Coronary artery (tissue), 2 donors: ENCODE measurements at regions not wholly inside any gene's neighbourhood (a gene's known extent, or its start where the extent isn't known, plus 50 kb on each side); places are given as distances from the start of the nearest gene placed in this dataset.

Source experiments
- DNase-seq: peaks from one replicate; pipeline ENCODE4 v3.0.0-alpha.2; 2017; ENCODE audit warnings: low spot score
- H3K27ac ChIP-seq, 2 donors: fragments of 200-600 bp; sonication (generic); one replicate each; pipeline ENCODE4 v1.5.1; 2016 to 2019
- H3K4me3 ChIP-seq: fragments of 200-600 bp; sonication (generic); 2 replicates; pipeline ENCODE4 v1.5.1; 2016; ENCODE audit warnings: mild to moderate bottlenecking, moderate library complexity
- CTCF ChIP-seq: fragments of 200-600 bp; sonication (generic); IDR thresholded peaks from one replicate; pipeline ENCODE4 v1.5.1; 2019; ENCODE audit warnings: antibody characterized with exemption

GRCh38 chr2:238963161-238963970 is 115.5 kb downstream of the TWIST2 start:
- Histone ChIP-seq H3K27ac (no peak overlapping the region), H3K4me3 (no peak overlapping the region)
- no peak for TF ChIP-seq CTCF
- DNase-seq = no peak

GRCh38 chr2:238963971-238964328 is 116.1 kb downstream of the TWIST2 start:
- no peak overlapping the region for H3K4me3 ChIP-seq
- TF ChIP-seq CTCF = no peak
- H3K27ac ChIP-seq = no peak overlapping the region
- DNase-seq = no peak

GRCh38 chr2:238964544-238965067 is 116.7 kb downstream of the TWIST2 start:
- H3K27ac ChIP-seq = no peak overlapping the region
- no peak for DNase-seq
- TF ChIP-seq CTCF = no peak
- no peak overlapping the region for H3K4me3 ChIP-seq

- Histone ChIP-seq H3K27ac (no peak overlapping the region), H3K4me3 (no peak overlapping the region)
- no peak for TF ChIP-seq CTCF
- DNase-seq = no peak
Observed at GRCh38 chr2:238965371-238966071, 117.6 kb downstream of the TWIST2 start.

GRCh38 chr2:238966072-238966937 is 118.4 kb downstream of the TWIST2 start:
- H3K4me3 ChIP-seq = no peak overlapping the region
- H3K27ac ChIP-seq = no peak overlapping the region
- peak; percentile 69 for DNase-seq
- no peak for TF ChIP-seq CTCF

- TF ChIP-seq CTCF = no peak
- H3K27ac ChIP-seq = no peak overlapping the region
- H3K4me3 ChIP-seq = no peak overlapping the region
- DNase-seq = no peak
Observed at GRCh38 chr2:238967031-238967977, 119.4 kb downstream of the TWIST2 start.
